Neural cell (in vitro differentiated cells): ENCODE measurements at regions not wholly inside any gene's neighbourhood (a gene's known extent, or its start where the extent isn't known, plus 50 kb on each side); places are given as distances from the start of the nearest gene placed in this dataset.

Source experiments
- H2AFZ ChIP-seq: fragments of 200-600, 300-800 bp; sonication (generic), shearing (Covaris generic); 2 replicates; pipeline ENCODE4 v1.6.0; 2014; ENCODE audit warnings: low read depth, mild to moderate bottlenecking, antibody characterized with exemption, low read length, moderate library complexity
- H3F3A ChIP-seq: fragments of 200-600 bp; shearing (Covaris generic); 2 replicates; pipeline ENCODE4 v1.6.1; 2016; ENCODE audit warnings: mild to moderate bottlenecking, moderate library complexity, mixed read lengths, antibody characterized with exemption, low read length; ENCODE audit not compliant: insufficient read depth, poor library complexity, severe bottlenecking
- H3K27ac ChIP-seq: fragments of 200-600, 300-800 bp; sonication (generic), shearing (Covaris generic); 2 replicates; pipeline ENCODE4 v1.5.1; 2014; ENCODE audit warnings: mild to moderate bottlenecking, low read length, moderate library complexity
- H3K27me3 ChIP-seq: fragments of 300-800, 200-600 bp; sonication (generic), shearing (Covaris generic); 2 replicates; pipeline ENCODE4 v1.6.0; 2014; ENCODE audit warnings: mild to moderate bottlenecking, low read depth, low read length, moderate library complexity; ENCODE audit not compliant: insufficient read depth
- H3K36me3 ChIP-seq: fragments of 300-800, 200-600 bp; sonication (generic), shearing (Covaris generic); 2 replicates; pipeline ENCODE4 v1.5.1; 2014; ENCODE audit warnings: mild to moderate bottlenecking, antibody characterized with exemption, low read length, moderate library complexity; ENCODE audit not compliant: insufficient read depth
- H3K4me2 ChIP-seq: fragments of 300-800, 200-600 bp; sonication (generic), shearing (Covaris generic); 2 replicates; pipeline ENCODE4 v1.6.0; 2014; ENCODE audit warnings: mild to moderate bottlenecking, low read length
- H3K4me3 ChIP-seq: fragments of 300-800, 200-600 bp; sonication (generic), shearing (Covaris generic); 2 replicates; pipeline ENCODE4 v1.5.1; 2014; ENCODE audit warnings: mild to moderate bottlenecking, low read length, moderate library complexity
- H3K79me2 ChIP-seq: fragments of 200-600 bp; shearing (Covaris generic); replicated peaks from 2 replicates; pipeline ENCODE4 v1.6.0; 2014; ENCODE audit warnings: mild to moderate bottlenecking, low read length, moderate library complexity; ENCODE audit not compliant: insufficient read depth
- H3K9ac ChIP-seq: fragments of 300-800, 200-600 bp; sonication (generic), shearing (Covaris generic); 2 replicates; pipeline ENCODE4 v1.6.1; 2016; ENCODE audit warnings: mild to moderate bottlenecking, low read length, mixed read lengths
- H3K9me2 ChIP-seq: fragments of 200-600 bp; shearing (Covaris generic); 2 replicates; pipeline ENCODE4 v1.6.1; 2016; ENCODE audit warnings: mild to moderate bottlenecking, low read length, mixed read lengths; ENCODE audit not compliant: insufficient read depth
- H3K9me3 ChIP-seq: fragments of 200-600, 300-800 bp; sonication (generic), shearing (Covaris generic); 2 replicates; pipeline ENCODE4 v1.6.1; 2016; ENCODE audit warnings: mild to moderate bottlenecking, mixed run types, low read length, moderate library complexity, mixed read lengths
- H4K20me1 ChIP-seq: fragments of 200-600 bp; shearing (Covaris generic); 2 replicates; pipeline ENCODE4 v1.6.1; 2016; ENCODE audit warnings: mild to moderate bottlenecking, mixed run types; ENCODE audit not compliant: insufficient read depth
- EP300 ChIP-seq: fragments of 450-650 bp; conservative IDR thresholded peaks from 2 replicates; pipeline ENCODE4 v1.6.1; 2014; ENCODE audit warnings: antibody characterized with exemption, mild to moderate bottlenecking, moderate library complexity; ENCODE audit not compliant: poor library complexity, severe bottlenecking
- EZH2 ChIP-seq: fragments of 200-600, 300-800 bp; shearing (Covaris generic), sonication (generic); IDR thresholded peaks from 2 replicates; pipeline ENCODE4 v1.6.1; 2014; ENCODE audit warnings: antibody characterized with exemption, low read length, borderline replicate concordance, mild to moderate bottlenecking; ENCODE audit not compliant: insufficient read depth, poor library complexity, severe bottlenecking
- MXI1 ChIP-seq: fragments of 450-650 bp; conservative IDR thresholded peaks from 2 replicates; pipeline ENCODE4 v1.6.1; 2014; ENCODE audit warnings: antibody characterized with exemption, mild to moderate bottlenecking; ENCODE audit not compliant: poor library complexity, severe bottlenecking
- POLR2AphosphoS5 ChIP-seq: IDR thresholded peaks from 2 replicates; pipeline ENCODE4 v1.6.1; 2012
- RAD21 ChIP-seq: fragments of 450-650 bp; conservative IDR thresholded peaks from 2 replicates; pipeline ENCODE4 v1.6.1; 2014; ENCODE audit warnings: antibody characterized with exemption, mild to moderate bottlenecking, moderate library complexity
- SMC3 ChIP-seq: fragments of 450-650 bp; conservative IDR thresholded peaks from 2 replicates; pipeline ENCODE4 v1.6.1; 2014; ENCODE audit warnings: antibody characterized with exemption, mild to moderate bottlenecking, moderate library complexity; ENCODE audit not compliant: poor library complexity
- TAF1 ChIP-seq: IDR thresholded peaks from 2 replicates; pipeline ENCODE4 v1.6.1; 2012; ENCODE audit warnings: low read depth
- TF ChIP-seq, protein P1 (sequence below): fragments of 450-650 bp; IDR thresholded peaks from 2 replicates; pipeline ENCODE4 v1.5.1; 2014; ENCODE audit warnings: antibody characterized with exemption, mild to moderate bottlenecking, moderate library complexity; ENCODE audit not compliant: poor library complexity, severe bottlenecking
- TF ChIP-seq, protein P2 (sequence below): IDR thresholded peaks from 2 replicates; pipeline ENCODE4 v1.6.1; 2012; ENCODE audit warnings: borderline replicate concordance

DNA sequence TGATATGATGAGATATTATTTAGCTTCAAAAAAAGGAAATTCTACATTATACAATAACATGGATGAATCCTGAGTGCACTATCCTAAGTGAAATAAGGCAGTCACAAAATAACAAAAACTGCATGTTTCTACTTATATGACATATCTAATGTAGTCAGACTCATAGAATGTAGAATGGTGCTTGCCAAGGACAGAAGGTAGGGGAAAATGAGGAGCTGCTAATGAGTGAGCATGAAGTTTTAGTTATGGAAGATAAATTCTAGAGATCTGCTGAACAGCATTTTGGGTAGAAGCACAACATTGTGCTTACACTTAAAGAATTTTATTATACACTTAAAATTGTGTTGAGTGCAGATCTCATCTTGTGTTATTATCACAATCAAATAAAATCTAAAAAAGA, 812.4 kb downstream of the KCTD16 start:
- Histone ChIP-seq H3F3A (no peaks in the 10 kb centered on the region), H3K9me3 (no peaks in the 10 kb centered on the region), H3K4me3 (no peak overlapping the region), H2AFZ (no peak overlapping the region), H3K9me2 (no peaks in the 10 kb centered on the region), H3K36me3 (no peaks in the 10 kb centered on the region), H4K20me1 (no peaks in the 10 kb centered on the region), H3K27me3 (no peaks in the 10 kb centered on the region), H3K4me2 (no peak overlapping the region), H3K27ac (no peak overlapping the region), H3K79me2 (no peaks in the 10 kb centered on the region), H3K9ac (no peak overlapping the region)
- TF ChIP-seq POLR2AphosphoS5: no peak
- no peak for TF ChIP-seq EZH2
- no peak for TF ChIP-seq MXI1
- TF ChIP-seq, protein P1, sequence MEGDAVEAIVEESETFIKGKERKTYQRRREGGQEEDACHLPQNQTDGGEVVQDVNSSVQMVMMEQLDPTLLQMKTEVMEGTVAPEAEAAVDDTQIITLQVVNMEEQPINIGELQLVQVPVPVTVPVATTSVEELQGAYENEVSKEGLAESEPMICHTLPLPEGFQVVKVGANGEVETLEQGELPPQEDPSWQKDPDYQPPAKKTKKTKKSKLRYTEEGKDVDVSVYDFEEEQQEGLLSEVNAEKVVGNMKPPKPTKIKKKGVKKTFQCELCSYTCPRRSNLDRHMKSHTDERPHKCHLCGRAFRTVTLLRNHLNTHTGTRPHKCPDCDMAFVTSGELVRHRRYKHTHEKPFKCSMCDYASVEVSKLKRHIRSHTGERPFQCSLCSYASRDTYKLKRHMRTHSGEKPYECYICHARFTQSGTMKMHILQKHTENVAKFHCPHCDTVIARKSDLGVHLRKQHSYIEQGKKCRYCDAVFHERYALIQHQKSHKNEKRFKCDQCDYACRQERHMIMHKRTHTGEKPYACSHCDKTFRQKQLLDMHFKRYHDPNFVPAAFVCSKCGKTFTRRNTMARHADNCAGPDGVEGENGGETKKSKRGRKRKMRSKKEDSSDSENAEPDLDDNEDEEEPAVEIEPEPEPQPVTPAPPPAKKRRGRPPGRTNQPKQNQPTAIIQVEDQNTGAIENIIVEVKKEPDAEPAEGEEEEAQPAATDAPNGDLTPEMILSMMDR: no peak
- no peak for TF ChIP-seq EP300
- TF ChIP-seq TAF1: no peak
- TF ChIP-seq, protein P2, sequence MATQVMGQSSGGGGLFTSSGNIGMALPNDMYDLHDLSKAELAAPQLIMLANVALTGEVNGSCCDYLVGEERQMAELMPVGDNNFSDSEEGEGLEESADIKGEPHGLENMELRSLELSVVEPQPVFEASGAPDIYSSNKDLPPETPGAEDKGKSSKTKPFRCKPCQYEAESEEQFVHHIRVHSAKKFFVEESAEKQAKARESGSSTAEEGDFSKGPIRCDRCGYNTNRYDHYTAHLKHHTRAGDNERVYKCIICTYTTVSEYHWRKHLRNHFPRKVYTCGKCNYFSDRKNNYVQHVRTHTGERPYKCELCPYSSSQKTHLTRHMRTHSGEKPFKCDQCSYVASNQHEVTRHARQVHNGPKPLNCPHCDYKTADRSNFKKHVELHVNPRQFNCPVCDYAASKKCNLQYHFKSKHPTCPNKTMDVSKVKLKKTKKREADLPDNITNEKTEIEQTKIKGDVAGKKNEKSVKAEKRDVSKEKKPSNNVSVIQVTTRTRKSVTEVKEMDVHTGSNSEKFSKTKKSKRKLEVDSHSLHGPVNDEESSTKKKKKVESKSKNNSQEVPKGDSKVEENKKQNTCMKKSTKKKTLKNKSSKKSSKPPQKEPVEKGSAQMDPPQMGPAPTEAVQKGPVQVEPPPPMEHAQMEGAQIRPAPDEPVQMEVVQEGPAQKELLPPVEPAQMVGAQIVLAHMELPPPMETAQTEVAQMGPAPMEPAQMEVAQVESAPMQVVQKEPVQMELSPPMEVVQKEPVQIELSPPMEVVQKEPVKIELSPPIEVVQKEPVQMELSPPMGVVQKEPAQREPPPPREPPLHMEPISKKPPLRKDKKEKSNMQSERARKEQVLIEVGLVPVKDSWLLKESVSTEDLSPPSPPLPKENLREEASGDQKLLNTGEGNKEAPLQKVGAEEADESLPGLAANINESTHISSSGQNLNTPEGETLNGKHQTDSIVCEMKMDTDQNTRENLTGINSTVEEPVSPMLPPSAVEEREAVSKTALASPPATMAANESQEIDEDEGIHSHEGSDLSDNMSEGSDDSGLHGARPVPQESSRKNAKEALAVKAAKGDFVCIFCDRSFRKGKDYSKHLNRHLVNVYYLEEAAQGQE: no peak
- no peak for TF ChIP-seq SMC3
- TF ChIP-seq RAD21: no peak

DNA sequence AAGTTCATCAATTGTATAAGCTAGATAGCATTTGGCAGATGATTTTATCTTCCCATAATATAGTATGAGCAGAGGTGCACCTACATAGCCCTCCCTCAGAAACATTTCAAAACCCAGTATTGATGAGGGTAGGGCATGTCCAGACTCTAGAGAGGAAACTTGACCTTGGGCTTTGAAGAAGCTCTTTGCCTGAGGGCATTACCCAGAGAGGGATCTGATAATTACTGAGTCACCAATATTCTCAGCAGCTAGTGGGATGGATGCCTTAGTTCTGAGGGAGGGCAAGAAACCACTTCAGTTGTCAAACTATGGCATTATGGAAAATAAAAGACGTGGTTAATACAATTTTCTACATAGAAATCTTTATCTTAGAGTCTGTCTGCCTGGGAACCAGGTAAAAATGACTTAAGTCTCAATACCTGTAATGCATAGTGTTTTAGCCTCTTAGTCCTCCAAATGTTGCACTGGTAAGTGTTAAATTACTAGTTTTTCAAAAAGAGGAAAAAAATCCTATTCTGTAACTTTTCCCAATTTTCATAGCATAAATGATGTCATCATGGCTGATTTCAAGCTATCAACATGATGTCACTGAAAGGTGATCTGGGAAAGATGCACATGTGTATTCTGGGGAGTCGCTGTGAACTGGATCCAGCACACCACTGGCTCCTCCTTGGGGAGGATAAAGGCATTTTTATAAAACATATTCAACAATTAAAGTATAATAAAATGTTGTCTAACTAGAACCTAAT, 809.0 kb downstream of the KCTD16 start:
- no peak overlapping the region for H3K27ac ChIP-seq
- no peak for TF ChIP-seq TAF1
- no peaks in the 10 kb centered on the region for H3K36me3 ChIP-seq
- no peak overlapping the region for H3K4me2 ChIP-seq
- H3K9me2 ChIP-seq: no peaks in the 10 kb centered on the region
- H3K27me3 ChIP-seq: no peaks in the 10 kb centered on the region
- H4K20me1 ChIP-seq: no peaks in the 10 kb centered on the region
- H3K9ac ChIP-seq: no peak overlapping the region
- H3K9me3 ChIP-seq: no peaks in the 10 kb centered on the region
- H3K79me2 ChIP-seq: no peaks in the 10 kb centered on the region
- no peak overlapping the region for H3K4me3 ChIP-seq
- H3F3A ChIP-seq: no peaks in the 10 kb centered on the region
- no peak overlapping the region for H2AFZ ChIP-seq

DNA sequence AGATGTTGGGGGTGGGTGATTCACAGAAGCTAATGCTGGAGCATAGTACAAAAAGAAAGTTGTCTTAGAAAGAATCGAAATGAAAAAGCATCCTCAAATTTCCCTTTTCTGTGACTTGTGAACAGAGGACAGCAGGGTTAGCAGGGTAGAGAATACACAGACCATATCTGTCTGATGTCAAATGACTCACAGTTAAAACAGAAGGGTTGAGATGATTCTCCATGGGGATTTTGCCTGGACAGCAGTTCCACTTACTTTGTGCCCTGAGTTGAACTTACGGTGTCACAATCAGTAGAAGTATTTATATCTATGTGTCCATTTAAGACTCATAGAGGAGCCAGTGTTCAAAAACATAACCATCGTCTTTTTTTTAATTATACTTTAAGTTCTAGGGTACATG, 801.6 kb downstream of the KCTD16 start:
- Histone ChIP-seq H3K9ac (no peak overlapping the region), H3K27me3 (no peaks in the 10 kb centered on the region), H2AFZ (no peak overlapping the region), H3K79me2 (no peaks in the 10 kb centered on the region), H3K4me2 (no peak overlapping the region), H4K20me1 (no peaks in the 10 kb centered on the region), H3K27ac (no peak overlapping the region), H3K9me3 (no peaks in the 10 kb centered on the region), H3K4me3 (no peak overlapping the region), H3K36me3 (no peaks in the 10 kb centered on the region), H3F3A (no peaks in the 10 kb centered on the region), H3K9me2 (no peaks in the 10 kb centered on the region)
- no peak for TF ChIP-seq RAD21
- no peak for TF ChIP-seq TAF1
- TF ChIP-seq EP300: no peak
- TF ChIP-seq, protein P1: no peak
- no peak for TF ChIP-seq SMC3
